M059J (cell line): ENCODE measurements at regions not wholly inside any gene's neighbourhood (a gene's known extent, or its start where the extent isn't known, plus 50 kb on each side); places are given as distances from the start of the nearest gene placed in this dataset.

Experiments used
- DNase-seq: peaks from one replicate; pipeline ENCODE4 v3.0.0-alpha.2; 2012; ENCODE audit warnings: low read depth

DNA sequence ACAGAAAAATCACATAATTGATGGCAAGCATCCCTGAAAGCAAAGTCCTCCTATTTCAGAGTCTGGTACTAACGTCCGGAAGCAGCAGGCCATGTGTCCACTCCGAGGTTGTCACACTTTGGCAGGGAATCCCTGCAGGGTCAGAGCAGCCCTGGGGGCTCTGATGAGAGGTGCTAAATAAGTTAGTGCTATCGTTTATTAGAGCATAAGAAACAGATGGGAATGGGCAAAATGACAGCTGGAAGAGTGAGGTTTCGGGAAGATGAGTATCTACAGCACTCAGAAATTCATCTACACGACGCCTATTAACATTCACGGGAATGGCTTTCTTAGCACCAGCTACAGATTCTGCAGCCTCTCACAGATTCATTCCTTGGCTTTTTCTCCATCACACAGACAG, 465.4 kb upstream of the PSMD7 start:
- DNase-seq, result no peak

DNA sequence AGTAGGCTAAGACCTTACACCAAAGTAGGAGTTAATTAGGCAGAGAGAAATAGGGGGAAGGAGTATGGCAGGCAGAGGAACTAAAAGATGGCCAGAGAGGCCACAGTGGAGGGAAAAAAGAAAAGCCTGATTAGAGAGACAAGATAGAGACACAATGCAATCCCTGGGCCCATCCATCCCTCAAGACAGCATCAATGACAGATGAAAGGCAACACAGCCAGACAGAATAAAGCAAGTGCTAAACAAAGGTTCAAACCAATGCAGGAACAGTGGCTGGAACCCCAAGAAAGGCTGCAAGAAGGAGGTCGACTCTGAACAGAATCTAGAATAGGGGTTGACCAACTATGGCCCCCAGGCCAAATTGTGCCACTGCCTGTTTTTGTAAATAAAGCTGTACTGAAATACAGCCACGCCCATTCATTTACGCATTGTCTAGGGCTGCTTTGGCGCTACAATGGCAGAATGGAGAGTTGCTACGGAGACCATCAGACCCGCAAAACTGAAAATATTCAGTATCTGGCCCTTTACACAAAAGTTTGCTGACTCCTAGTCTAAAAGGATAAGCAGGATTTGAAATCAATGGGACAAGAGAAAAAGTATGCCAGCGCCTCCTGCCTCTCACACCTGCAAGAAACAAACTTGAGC, 473.3 kb upstream of the PSMD7 start:
- no peak for DNase-seq

DNA sequence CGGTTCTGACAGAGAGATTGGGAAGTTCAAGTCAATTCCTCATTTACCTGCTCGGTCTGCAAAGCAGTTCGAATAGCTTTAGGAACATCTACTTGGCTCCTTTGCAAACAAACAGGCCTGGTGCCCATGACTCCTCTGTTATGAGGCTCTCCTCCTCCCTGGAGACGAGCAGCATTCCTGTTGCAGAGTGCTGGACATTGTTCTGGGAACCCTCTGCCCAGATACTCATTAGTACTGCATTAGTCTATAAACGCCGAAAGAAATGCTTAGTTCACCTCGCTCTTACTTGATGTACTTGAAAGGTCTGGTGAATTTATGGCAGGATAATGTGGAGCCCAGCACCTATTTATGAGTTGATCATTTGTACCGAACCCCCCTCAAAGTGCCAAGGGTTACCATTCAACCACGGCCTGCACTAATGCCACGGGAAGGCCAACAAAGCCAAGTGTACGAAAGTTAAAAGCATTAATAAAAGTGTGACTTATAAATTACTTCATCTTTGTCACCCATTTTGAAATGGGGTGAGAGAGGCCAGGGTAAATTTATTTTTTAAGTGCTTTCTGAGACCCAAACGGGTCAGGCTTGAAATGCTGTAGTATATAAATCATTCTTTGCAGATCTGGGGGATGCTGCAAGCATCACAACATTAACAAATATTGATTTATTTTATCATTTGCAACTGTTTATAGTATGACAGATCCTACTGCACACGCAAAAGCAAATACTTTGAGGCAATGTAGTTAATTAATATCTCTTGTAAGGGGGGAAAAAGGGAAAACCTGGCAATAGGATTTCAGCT, 478.9 kb upstream of the PSMD7 start:
- no peak for DNase-seq

DNA sequence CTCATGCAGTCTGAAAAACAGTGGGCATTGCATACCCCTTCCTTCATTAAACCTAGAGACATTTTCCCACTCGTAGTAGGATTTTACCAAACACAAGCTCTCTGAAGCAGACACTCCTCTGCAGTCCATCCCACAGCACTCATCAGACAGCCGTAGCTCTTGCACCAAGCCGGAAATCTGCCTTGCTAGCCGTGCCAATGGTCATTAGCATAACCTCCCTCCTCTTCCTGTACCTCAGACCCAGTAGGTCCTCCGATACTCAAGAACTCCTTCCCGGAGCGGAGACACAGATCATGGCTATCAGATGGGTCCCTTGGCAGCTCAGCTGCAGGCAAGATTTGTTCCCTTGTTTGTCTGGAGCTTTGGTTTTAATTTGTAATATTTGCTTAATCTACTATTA, 483.1 kb upstream of the PSMD7 start:
- no peak for DNase-seq

DNA sequence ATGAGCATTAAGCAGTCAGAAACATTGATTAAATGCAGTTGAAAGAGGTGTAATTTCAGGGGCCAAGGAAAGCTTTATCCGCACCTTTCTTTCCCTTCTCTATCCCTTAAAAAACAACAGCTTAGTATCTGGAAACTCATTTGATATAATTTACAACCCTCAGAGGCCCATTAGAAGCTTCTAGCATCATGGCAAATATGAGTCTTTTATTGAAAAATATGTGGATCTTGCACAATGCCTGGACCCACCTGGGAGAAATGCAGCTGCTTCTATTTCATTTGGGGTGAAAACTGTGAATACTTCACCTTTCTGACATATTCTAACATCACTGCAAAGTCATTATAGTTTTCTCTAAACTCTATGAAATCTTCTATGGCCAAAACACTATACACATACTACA, 492.2 kb upstream of the PSMD7 start:
- DNase-seq, result no peak

DNA sequence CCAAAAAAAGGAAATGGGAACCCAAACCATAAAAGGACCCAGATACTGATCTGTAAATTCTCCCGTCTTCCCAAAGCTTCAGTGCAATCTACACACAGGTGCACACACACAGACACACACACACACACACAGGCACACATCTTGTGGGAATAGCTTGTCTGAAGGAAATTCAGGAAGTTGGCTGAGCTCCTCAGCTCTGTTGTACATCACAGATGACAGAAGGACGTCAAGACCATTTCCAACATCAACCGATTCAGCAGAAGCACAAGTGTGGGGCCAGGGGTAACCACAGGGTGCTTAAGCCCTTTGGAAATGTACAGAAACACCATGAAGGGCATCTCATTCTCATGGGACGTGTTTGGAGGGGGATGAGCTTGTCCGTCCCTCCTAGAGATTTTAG, 498.1 kb upstream of the PSMD7 start:
- no peak for DNase-seq

DNA sequence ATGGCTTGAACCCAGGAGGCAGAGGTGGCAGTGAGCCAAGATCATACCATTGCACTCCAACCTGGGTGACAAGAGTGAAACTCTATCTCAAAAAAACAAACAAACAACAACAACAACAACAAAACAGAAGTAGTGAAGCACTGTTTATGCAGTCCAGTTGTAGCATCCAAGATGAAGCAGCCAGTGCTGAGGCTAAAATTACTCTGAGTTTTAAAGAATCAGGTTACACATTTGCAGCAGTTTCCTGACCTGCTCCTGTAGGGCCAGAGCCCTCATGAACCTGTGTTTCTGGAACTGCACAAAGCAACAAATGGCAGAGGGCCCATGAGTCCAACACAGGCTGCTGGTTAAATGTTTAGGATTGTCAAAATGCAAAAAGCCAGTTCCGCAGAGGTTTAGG, 499.5 kb upstream of the PSMD7 start:
- DNase-seq, result no peak

DNA sequence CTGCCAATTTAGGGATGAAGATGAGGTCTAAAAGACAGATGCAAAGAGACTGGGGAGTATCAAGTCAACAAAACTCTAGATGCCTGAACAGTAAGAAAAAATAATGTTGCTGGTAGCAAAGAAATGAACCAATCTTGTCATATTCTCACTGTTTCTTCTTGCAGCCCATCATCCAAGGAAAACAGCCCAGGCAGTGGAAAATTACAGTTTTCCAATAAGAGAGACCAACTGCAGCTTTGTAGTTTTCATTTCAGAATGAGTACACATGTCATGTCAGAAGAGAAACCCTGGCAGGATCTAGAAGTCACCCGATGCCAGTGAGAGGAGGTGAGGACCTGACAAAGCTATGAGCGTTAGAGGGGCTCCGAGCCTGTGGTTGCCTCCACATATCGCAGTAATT, 500.4 kb upstream of the PSMD7 start:
- no peak for DNase-seq

DNA sequence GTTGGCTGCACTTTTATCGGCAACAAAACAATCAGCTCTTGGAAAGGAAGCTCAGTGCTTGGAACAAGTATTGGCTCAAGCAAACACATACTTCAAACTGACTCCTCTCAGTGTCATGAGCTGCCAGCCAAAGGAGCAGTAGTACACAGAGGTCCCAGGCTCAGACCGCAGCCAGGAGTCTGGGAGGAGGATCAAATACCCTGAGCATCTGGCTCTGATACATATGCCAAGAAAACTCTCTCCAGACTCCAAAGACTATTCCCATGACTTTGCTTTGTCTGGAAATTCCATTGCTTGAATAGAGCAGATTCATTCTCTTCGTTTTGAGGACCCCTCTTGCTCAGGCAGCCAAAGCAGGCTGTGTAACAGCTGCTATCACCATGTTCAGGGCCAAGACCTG, 501.6 kb upstream of the PSMD7 start:
- DNase-seq, result no peak

DNA sequence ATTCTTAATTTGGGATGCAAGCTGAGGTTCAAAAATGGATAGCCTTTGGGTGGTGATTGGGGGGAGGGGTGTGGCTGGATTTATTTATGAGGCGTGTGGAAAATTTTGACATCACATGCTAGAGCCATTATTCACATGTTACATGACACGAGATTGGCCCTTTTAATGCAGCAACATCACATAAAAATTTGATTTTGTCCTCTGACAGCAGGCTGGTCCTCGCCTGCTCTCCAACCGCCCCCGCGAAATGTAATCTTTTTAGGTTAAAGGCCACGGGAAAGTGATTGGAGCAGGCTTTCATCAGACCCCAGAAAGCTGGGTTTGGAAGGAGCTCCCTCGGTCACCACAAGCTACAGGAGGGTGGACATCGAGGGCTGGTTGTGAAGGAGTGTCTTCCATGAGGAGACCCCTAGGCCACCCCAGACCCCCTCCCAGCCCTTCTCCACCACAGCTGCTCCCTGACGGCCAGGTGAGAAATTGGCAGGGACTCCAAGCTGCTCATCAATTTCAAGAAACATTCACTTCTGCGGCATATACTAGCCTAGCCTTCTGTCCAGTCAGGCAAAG, 502.7 kb upstream of the PSMD7 start:
- DNase-seq, result no peak

DNA sequence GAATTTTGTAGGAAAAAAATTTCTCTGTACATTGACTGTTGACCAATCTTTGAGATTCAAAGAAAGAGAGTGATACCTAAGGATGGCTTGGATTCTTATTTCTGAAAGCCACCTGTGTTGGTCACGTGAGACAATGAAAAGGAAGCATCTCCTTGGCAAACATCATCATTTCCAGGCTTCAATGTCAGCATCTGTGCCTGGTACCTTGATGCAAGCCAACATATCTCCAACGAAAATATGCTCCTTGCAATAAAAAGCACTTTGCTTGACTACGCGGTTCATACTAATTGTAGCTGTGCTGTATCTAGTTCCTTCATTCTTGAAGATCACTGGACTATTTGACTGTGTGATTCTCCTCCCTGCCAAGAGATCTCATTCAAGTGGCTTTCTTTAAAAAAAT, 503.4 kb upstream of the PSMD7 start:
- DNase-seq, result no peak

DNA sequence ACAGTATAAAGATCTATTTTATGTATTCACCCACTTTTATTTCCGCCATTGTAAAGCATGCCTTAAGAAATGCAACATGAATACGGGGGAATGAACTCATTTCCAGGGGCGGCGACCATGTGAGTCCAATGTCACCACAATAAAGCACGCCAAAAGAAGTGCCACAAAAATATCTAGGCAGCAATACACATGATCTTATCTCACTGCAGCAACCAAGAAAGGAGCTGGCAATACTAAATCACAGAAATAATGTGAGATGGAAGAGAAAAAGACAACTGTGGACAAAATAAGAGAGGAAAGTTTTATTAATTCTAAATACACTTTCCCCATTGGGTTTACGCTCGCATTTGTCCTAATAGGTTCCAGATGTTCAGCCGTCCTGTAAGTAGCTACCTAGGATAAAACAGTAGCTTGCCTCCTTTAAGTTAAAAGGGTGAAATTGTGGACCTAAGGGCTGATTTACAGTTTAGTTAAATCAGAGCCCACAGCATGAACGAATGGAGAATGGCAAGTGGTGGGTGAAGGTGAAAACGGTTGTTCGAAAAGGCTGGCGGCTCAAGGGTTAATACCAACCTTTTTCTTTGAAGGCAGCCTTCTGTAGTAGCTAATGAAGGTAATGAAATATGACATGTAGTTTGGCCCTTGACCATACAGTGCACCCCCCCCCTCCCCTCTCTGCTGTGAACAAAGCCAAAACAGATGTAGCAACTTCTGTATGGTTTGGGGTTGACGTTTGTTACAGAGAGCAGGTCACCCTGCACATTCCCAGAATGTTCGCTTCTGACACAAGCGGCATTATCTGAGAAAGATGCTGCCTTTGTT, 504.2 kb upstream of the PSMD7 start:
- DNase-seq, result no peak

DNA sequence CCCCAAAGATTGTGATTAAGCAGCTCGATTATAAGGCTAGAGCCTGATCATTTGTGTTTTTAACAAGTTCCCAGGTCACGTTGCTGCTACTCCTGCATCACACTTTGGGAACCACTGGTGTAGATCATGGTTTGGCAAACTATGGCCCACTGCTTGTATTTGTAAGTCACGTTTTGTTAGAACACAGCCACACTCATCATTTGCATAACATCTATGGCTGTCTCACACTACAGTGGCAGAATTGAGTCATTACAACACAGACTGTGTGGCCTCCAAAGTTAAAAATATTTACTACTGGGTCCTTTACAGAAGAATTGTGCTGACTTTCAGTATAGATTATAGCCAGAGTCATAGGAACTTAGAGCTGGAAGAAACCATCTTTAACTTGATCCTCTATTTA, 515.3 kb upstream of the PSMD7 start:
- no peak for DNase-seq

DNA sequence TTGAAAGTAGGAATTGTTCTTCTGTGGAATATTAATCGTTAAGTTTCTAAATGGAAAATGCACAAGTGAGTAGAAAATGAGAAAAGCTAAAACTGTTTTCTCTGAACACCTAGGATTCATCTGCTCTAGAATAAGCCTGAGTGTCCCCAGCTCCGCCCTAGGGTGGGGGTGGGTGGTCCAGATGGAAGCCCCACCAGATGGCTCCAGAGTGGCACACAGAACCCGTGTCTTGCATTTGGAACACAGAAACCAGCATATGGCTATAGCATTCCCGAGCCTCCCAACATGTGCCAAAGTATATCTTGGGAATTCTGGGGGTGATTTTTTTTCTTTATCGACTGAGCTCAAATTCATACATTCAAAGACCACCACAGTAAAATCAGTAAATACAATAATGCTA, 517.7 kb upstream of the PSMD7 start:
- no peak for DNase-seq

DNA sequence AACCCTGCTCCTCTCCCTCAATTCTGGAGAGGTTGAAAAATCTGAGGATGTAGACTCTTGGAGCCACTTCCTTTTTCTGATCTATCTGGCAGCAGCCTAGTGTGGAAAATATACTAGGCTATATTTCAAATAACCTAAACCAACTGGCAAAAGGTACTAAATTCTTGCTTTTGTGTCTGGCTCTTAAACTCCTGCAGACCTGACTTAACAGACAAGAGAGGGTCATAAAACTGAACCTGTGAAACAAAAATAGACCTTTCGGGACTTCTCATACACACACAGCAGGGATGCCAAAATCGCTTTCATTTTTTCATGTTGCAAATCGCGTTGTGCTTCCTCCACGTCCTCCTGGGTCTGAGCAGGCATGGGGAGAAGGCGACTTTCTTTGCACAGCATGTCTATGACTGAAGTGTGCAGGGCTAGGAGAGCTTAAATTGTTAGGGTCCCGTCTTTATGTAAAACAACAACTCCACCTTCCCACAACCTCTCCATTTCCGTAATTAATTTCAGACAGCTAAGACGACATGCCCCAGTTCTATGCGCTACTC, 520.7 kb upstream of the PSMD7 start:
- no peak for DNase-seq

DNA sequence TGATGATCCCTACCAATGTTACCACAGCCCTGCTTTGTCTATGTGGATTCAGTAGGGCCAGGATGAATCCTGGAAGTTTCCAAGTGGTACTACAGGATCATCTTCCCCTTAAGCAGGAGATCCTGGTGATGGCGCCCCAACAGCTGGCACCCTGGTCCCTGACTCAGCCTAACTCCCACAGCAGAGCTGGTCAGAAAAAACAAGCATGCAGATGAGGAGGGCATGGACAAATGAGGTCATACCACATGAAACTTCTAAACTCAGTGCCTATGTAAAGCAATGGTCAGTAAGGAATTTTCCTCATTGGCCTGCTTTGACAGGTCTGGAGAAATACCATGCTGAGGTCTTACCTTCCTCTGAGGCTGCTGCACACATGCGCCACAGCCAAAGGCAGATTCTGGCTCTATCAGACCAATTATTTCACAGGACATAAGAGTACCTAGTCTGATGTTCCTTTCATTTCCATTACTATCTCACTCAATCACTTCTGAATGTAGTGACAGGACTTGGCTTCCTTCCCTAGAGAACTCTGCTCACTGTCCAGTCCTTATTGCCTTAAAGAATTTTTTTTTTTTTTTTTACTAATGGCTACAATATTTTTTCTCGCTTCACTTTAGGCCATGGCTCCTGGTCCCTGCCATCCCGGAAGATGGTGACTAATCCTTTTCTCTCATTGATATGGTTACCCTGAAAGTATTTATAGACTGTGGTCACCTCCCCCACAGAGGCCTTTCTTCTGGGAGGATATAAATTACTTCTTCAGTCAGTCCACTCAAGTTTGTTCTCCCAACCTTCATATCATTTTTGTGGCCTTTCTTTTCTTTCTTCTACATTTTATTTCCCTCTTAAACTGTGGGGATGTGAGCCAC, 525.2 kb upstream of the PSMD7 start:
- DNase-seq, result peak; percentile 87

DNA sequence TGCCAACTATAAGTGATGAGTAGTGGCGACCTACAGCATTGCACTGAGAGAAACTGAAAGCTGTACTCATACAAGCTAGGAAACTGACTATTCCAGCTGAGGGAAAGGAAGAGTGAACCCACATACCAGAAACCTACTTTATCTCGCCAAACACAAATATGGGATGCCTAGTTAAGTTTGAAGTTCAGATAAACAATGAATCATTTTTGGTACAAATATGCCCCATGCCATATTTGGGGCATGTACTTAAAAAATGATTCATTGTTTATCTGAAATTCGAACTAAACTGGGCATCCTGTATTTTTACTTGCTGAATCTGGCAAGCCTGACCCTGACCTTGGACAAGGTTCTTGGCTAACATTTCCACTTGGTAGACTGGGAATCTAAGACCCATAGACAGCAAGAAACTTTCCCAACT, 527.8 kb upstream of the PSMD7 start:
- DNase-seq, result peak; percentile 89

DNA sequence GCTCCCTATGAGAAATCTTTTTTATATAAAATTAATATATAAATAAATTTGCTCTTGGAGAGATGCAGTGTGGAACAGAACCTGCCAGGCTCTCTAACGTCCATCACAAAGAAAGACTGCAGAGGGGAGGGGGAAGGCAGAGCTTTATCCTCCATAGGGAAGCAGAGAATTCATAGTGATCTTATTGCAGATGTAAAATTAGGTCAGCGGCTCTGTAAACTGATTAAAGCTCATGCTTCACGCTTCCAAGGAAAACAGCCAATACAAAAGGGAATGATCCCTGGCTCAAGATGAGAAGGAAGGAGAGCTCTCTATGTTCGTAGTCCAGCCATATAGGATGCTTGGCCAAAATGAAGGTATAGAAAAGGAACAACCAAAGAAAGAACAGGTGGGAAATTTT, 532.3 kb upstream of the PSMD7 start:
- DNase-seq, result no peak

DNA sequence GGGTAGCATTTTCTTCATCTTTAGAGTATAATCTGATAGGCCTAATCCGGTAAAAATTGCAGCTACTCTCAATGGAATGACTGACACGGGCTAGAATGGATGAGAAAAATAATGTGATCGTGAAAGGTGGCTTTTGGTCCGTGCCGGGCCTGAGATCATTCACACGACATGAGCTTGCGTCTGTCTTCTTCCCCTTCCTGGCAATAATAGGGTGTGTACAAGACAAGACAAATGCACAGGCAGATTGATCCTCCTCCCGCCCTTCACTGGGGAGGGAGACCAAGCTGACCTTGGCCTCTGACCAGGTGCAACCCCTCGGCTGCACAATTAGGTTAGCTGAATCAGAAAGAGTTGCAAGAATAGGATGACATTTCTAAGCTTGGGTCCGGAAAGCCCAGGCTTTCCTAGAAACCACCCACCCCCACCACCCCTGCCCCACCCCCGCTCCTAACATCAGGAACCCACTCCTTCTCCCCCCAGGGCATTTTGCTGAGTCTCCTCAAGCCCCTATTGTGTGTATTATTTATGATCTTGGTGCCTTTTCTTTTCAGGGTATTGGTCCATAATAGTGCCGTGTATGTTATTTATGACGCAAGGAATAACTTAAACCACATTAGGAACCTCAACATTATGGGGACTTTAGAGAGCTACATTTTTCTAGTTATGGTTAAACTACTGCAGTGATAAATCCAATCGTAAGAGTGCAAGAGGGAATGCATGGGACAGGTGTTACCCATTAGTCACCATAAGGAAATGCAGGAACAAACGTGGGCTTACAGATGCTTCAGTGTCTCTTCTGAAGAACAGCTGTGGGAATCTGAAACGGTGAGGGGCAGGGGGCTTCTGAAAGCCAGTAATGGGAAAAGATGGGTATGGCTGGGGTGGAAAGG, 540.1 kb upstream of the PSMD7 start:
- DNase-seq, result no peak

DNA sequence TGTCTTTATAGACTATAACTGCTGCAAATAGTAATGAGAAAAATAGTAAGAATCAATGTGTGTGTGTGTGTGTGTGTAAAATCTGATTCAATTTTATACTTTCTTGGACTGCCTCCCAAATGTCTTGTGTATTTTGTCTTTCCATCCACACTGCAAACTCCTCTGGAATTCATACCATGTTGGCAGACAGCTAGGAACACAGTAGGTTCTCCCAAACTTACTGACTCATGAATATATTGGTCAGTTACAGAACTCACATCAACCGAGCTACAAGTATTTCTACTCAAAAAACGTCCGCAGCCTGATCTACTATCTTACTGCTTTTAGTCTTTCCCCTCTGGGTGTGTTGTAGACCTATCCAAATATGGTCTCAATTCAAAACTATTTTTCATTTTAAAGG, 542.7 kb upstream of the PSMD7 start:
- DNase-seq, result no peak
